ENCODE measurements at regions not wholly inside any gene's neighbourhood (a gene's known extent, or its start where the extent isn't known, plus 50 kb on each side); places are given as distances from the start of the nearest gene placed in this dataset.
"Not testable (repeated sequence)": the region's sequence is repeated elsewhere in the genome, so short reads cannot be mapped to it uniquely, and the experiment has no call there.

GRCh38 chr1:72435025-72435424 lies 152.7 kb upstream of the NEGR1 start:
- TF ChIP-seq, protein P1, sequence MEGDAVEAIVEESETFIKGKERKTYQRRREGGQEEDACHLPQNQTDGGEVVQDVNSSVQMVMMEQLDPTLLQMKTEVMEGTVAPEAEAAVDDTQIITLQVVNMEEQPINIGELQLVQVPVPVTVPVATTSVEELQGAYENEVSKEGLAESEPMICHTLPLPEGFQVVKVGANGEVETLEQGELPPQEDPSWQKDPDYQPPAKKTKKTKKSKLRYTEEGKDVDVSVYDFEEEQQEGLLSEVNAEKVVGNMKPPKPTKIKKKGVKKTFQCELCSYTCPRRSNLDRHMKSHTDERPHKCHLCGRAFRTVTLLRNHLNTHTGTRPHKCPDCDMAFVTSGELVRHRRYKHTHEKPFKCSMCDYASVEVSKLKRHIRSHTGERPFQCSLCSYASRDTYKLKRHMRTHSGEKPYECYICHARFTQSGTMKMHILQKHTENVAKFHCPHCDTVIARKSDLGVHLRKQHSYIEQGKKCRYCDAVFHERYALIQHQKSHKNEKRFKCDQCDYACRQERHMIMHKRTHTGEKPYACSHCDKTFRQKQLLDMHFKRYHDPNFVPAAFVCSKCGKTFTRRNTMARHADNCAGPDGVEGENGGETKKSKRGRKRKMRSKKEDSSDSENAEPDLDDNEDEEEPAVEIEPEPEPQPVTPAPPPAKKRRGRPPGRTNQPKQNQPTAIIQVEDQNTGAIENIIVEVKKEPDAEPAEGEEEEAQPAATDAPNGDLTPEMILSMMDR (conservative IDR thresholded peaks at IDR 0.05; ENCODE audit: low read depth, low read length): no peak
- no peak overlapping the region for H3K4me3 ChIP-seq (ENCODE audit: low read length)
- DNase-seq (ENCODE audit: low read depth): no peak

GRCh38 chr1:72434070-72434469 lies 151.7 kb upstream of the NEGR1 start:
- TF ChIP-seq, protein P1 (conservative IDR thresholded peaks at IDR 0.05; ENCODE audit: low read depth, low read length): no peak
- no peak for DNase-seq (ENCODE audit: low read depth)
- H3K4me3 ChIP-seq (ENCODE audit: low read length): no peak overlapping the region

DNA sequence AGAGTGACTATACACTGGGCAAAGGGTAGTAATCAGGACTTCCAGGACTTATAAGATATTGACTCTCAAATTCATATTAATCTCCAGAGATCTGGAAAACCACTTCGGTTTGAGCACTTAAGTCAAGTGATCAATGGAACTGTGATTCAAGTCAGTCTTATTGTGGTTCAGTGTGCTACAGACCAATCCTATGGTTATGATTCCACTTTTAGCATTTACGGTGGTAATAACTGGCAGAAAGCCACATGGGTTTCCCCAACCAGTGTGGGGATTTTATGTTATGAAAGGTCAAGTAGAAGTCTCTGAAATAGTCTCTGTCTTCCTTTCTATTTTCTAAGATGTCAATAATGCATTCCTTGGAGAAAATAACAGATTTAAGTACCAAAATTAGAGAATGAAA lies 151.3 kb upstream of the NEGR1 start:
- H3K4me3 ChIP-seq (ENCODE audit: low read length): no peak overlapping the region
- TF ChIP-seq, protein P1 (conservative IDR thresholded peaks at IDR 0.05; ENCODE audit: low read depth, low read length): no peak
- DNase-seq (ENCODE audit: low read depth): no peak

DNA sequence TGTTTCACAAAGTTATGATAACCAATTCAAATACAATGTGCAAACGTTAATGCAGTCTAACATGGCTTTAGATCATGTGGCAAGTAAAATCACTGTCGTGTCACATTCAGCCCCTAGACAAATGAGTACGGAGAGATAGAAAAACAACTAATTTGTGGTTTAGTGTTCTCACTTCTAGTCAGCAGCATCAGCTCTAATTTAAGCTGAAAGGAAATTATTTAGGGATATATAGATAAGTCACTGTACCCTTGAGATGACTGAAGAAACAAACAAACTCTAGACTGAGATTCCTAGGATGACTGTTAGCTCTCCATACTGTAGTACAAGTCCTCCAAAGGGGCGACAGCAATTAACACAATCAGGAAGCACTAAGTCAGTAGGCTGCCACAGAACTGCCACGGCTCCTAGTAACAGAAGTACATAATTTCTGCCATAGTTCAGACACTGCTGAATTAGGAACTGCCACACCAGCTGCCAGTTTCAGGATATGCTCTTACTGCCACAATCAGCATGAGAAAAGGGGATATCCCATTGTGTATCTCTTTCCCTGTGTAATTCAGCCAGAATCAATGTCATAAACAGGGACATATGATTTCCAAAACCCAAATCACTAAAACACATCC lies 150.4 kb upstream of the NEGR1 start:
- TF ChIP-seq, protein P1 (conservative IDR thresholded peaks at IDR 0.05; ENCODE audit: low read depth, low read length): no peak
- no peak overlapping the region for H3K4me3 ChIP-seq (ENCODE audit: low read length)
- DNase-seq (ENCODE audit: low read depth): no peak

DNA sequence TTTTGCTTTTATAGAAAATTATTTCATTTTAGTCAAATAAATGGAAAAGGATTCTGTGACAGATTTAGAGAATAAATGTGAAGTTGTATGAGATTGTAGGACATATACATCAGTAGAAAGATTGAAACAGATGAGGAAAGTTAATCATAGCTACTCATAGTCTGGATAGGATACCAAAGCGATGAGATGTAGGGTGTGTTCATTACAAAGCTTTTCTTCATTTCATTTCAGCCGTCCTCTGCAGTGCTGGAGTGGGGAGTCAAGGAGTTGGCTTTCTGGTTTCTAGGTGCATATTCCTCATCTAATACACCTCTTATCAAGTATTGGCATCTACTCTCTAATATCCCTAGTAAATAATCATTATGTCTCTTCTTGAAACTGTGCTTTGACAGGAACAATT lies 149.5 kb upstream of the NEGR1 start:
- TF ChIP-seq, protein P1 (conservative IDR thresholded peaks at IDR 0.05; ENCODE audit: low read depth, low read length): no peak
- H3K4me3 ChIP-seq (ENCODE audit: low read length): no peak overlapping the region
- DNase-seq (ENCODE audit: low read depth): no peak

GRCh38 chr1:72428276-72428675 lies 145.9 kb upstream of the NEGR1 start:
- DNase-seq (ENCODE audit: low read depth); H3K4me3 ChIP-seq (ENCODE audit: low read length): not testable (repeated sequence)

- no peak for DNase-seq (ENCODE audit: low read depth)
Observed at GRCh38 chr1:72419229-72419628, 136.9 kb upstream of the NEGR1 start.

More at GRCh38 chr1:72419229-72419628, 136.9 kb upstream of the NEGR1 start:
- TF ChIP-seq, protein P1 (conservative IDR thresholded peaks at IDR 0.05; ENCODE audit: low read depth, low read length): no peak
- no peak overlapping the region for H3K4me3 ChIP-seq (ENCODE audit: low read length)

Measured in retinal pigment epithelial cell (primary cell).